GM20000 (cell line): ENCODE measurements at regions not wholly inside any gene's neighbourhood (a gene's known extent, or its start where the extent isn't known, plus 50 kb on each side); places are given as distances from the start of the nearest gene placed in this dataset.

Source experiments
- DNase-seq: peaks from one replicate; pipeline ENCODE4 v3.0.0; 2012; ENCODE audit warnings: low spot score
- CTCF ChIP-seq: IDR thresholded peaks from 2 replicates; pipeline ENCODE4 v1.5.1; 2012; ENCODE audit warnings: mild to moderate bottlenecking, control low read depth; ENCODE audit errors: extremely low read depth, missing control alignments

GRCh38 chr6:137417396-137417795, 76.8 kb downstream of the OLIG3 start:
- DNase-seq, result no peak
- TF ChIP-seq CTCF, result no peak

DNA sequence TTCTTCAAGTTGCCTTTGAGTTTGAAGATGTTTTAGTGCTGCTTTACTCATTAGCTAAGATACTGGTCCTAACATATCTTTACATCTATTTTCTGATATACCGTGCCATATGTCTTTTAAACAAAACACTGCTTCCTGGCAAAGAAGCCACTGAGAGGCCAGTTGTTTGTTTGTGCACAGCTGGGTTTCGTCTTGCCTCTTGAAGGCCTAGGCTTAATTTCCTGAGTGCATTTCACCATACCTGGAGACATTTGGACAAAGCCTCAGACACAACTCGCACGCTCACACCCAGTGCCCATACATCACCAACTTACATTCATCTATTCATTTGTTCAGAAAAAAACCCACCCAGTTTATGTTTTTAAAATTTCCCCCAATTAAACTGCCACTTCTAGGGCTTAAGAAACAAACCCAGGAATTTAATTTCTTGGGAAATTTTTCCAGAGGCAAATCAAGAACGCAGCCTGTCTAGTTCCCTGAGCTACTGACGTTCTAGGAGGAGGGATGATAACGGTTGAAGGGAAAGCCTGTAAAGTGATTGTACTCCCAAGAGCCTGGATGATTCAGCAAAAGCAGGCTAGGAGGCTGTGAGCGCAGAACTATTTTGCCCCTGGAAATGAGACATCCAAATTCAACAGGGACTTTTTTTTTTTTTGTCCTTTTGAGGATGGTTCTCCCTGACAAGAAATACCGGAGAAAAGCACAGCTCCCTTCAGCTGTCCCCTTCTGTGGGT, 77.7 kb downstream of the OLIG3 start:
- DNase-seq, result no peak
- no peak for TF ChIP-seq CTCF

DNA sequence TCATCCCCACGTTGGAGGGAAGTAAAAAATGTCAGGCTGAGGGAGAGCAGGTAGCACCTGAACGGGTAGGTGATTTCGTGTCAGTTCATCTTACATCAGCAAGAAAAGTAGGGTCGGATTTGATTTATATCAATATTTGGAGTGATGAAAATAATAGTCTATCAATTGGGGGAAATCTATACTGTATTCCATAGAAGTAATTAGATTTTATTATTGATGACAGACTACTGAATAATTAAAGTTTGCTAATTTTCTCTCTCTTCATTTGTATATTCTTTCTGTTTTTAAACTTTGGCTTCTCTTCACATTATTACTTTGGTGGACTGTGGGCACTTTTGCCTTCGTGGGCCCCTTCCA, 78.4 kb downstream of the OLIG3 start:
- no peak for TF ChIP-seq CTCF
- DNase-seq, result no peak

DNA sequence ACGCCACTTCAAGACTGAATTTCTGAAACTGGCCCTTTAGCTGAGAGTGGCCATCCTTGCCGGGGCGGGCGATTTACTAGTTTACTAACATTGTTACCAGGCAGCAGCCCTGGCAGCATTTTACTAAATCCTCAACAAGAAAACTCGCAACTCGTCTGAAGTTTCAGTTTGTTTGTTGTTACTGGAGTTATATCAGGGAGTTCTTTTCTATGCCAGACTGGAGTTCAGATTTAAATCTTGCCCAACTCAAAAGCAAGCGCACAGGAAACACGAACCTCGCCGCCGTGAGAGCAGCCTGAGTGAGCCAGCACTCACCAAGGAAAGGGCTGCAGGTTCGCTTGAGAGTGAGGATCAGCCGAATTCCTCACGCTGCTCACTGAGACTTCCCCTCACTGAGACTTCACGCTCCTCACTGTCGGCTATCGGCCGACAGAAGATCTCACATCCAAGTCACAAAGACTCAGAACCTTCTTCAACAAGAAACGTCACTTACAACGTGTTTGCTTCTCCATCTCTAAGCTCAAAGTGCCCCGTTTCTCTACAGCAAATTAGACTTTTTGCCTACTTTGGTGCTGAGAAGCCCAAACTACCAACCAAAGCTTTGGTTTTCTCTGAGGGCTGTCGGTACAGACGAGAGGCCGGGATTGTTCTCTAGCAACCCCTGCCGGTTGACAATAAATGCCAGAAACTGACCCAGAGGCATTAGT, 78.9 kb downstream of the OLIG3 start:
- peak; percentile 58 for DNase-seq
- peak; percentile 69 for TF ChIP-seq CTCF

- DNase-seq, result no peak
- TF ChIP-seq CTCF, result no peak
Observed at GRCh38 chr6:137414599-137414998, 79.6 kb downstream of the OLIG3 start.

- no peak for TF ChIP-seq CTCF
- DNase-seq, result no peak
Observed at GRCh38 chr6:137413482-137413881, 80.7 kb downstream of the OLIG3 start.

DNA sequence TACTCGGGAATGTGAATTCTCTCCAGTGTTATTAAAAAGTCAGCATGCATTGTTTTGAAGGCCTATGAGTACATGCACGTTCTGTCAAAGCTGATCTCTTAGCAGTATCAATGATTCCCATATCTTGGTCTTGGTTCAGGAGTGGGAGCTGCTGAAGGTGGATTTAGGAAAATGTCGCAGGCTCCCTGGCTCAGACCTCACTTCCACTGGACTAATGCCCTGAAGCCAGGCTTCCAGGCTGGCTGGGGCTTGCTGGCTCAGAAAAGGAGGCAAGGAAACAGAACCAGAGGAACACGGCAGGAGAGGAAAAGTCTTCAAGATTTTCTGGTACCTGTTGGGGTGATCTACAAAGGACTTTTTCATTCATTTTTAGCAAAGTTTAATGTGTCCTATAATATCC, 81.6 kb downstream of the OLIG3 start:
- no peak for DNase-seq
- TF ChIP-seq CTCF, result no peak
